GM10248 (cell line): ENCODE measurements at regions not wholly inside any gene's neighbourhood (a gene's known extent, or its start where the extent isn't known, plus 50 kb on each side); places are given as distances from the start of the nearest gene placed in this dataset.

Source experiments
- CTCF ChIA-PET: fragments of 300-600 bp; sonication (Branson Sonifier 250); formaldehyde crosslinking; extraction: SDS; loops from one replicate; lab custom pipeline; 2021; ENCODE audit warnings: antibody characterized with exemption; lab: Yijun Ruan, JAX
- POLR2A ChIA-PET: fragments of 350-650 bp; sonication (Branson Sonifier 250); formaldehyde crosslinking; extraction: SDS; loops from one replicate; lab custom pipeline; 2020; ENCODE audit warnings: antibody characterized with exemption; lab: Yijun Ruan, JAX
- DNase-seq: peaks from one replicate; pipeline ENCODE4 v3.0.0; 2012; ENCODE audit errors: extremely low spot score
- CTCF ChIP-seq: IDR thresholded peaks from 2 replicates; pipeline ENCODE4 v1.5.1; 2012; ENCODE audit warnings: mild to moderate bottlenecking, low read depth; ENCODE audit errors: extremely low read depth, missing control alignments, control extremely low read depth

- ChIA-PET POLR2A (no interaction called here), CTCF (interaction anchor here (1.3 kb wide), 1 partner anchor 85 kb away, joined by 3 read pairs; no protein-coding TSS in a partner anchor)
- no peak for TF ChIP-seq CTCF
These were observed 556.0 kb upstream of the MEX3C start for GRCh38 chr18:51753365-51754057.

GRCh38 chr18:51754566-51754965 lies 557.1 kb upstream of the MEX3C start:
- CTCF ChIA-PET, result no interaction called here
- TF ChIP-seq CTCF, result no peak
- POLR2A ChIA-PET, result no interaction called here
- no peak for DNase-seq

More at GRCh38 chr18:51753365-51754057, 556.0 kb upstream of the MEX3C start:
- no peak for DNase-seq

- DNase-seq, result no peak
- ChIA-PET POLR2A (no interaction called here), CTCF (no interaction called here)
- no peak for TF ChIP-seq CTCF
These were observed 559.9 kb upstream of the MEX3C start for GRCh38 chr18:51757255-51757924.

GRCh38 chr18:51762373-51762772 lies 564.9 kb upstream of the MEX3C start:
- ChIA-PET CTCF (no interaction called here), POLR2A (no interaction called here)
- DNase-seq, result no peak
- TF ChIP-seq CTCF, result no peak

GRCh38 chr18:51765606-51766360 lies 568.3 kb upstream of the MEX3C start:
- CTCF ChIA-PET, result interaction anchor here (1.7 kb wide), 1 partner anchor 28 kb away, joined by 5 read pairs; no protein-coding TSS in a partner anchor
- DNase-seq, result peak; percentile 9
- no peak for TF ChIP-seq CTCF
- POLR2A ChIA-PET, result no interaction called here

GRCh38 chr18:51767293-51767692 lies 569.8 kb upstream of the MEX3C start:
- ChIA-PET CTCF (interaction anchor here (1.3 to 2.5 kb wide), 2 partner anchors 11 to 15 kb away, joined by 3 to 5 read pairs; no protein-coding TSS in a partner anchor), POLR2A (no interaction called here)
- DNase-seq, result peak; percentile 35
- no peak for TF ChIP-seq CTCF
